HCT116 (cell line): ENCODE measurements at regions not wholly inside any gene's neighbourhood (a gene's known extent, or its start where the extent isn't known, plus 50 kb on each side); places are given as distances from the start of the nearest gene placed in this dataset.

Experiments used
- ATAC-seq: fragments of 200-7000 bp; cut with Tn5 transposase; 2 replicates; pipeline ENCODE4 v1.9.1; 2020; ENCODE audit warnings: mild to moderate bottlenecking, moderate library complexity
- BruUV-seq: library from RNA; stranded (reverse); fragments of 400-500 nt; replicated peaks from 2 replicates; lab custom pipeline; 2021; lab: Mats Ljungman, UMichigan
- CTCF ChIA-PET: fragments of 300-600 bp; sonication (Branson Sonifier 250); formaldehyde crosslinking; loops from one replicate; lab custom pipeline; 2021; ENCODE audit warnings: antibody characterized with exemption; lab: Charles Lee
- POLR2A ChIA-PET: fragments of 300-600, 350-600 bp; sonication (Branson Sonifier 250); formaldehyde crosslinking; loops from one replicate; lab custom pipeline; 2021; ENCODE audit warnings: antibody characterized with exemption; lab: Charles Lee
- RAD21 ChIA-PET, 2 experiments: fragments of 300-600 bp; sonication (Branson Sonifier 250); formaldehyde crosslinking; loops; one replicate each; lab custom pipeline; 2023; ENCODE audit warnings: low total read pairs in 2 of 2; ENCODE audit not compliant: uncharacterized antibody in 2 of 2, unreplicated experiment in 2 of 2, low non-redundant PET in 1 of 2; lab: Charles Lee
- DNase-seq: peaks from one replicate; pipeline ENCODE4 v3.0.0-alpha.2; 2010; ENCODE audit warnings: low read depth, low spot score
- H2AFZ ChIP-seq: fragments of 200-600 bp; shearing (Covaris generic), sonication (generic); 2 replicates; pipeline ENCODE4 v1.6.1; 2017; ENCODE audit warnings: low read depth, mixed run types, mixed read lengths, antibody characterized with exemption, low read length; ENCODE audit not compliant: poor library complexity, severe bottlenecking
- H3K27ac ChIP-seq: 2 replicates; pipeline ENCODE4 v1.5.1; 2012; ENCODE audit warnings: low read depth, low read length
- H3K27me3 ChIP-seq: fragments of 200-600 bp; sonication (generic); 2 replicates; pipeline ENCODE4 v1.6.1; 2016; ENCODE audit warnings: mixed run types, low read length, mixed read lengths; ENCODE audit not compliant: insufficient read depth
- H3K36me3 ChIP-seq, 2 experiments: fragments of 200-500 bp in 1 of 2; fragments of 200-600 bp in 1 of 2; sonication (Bioruptor generic) in 1 of 2; sonication (generic) in 1 of 2; 2 replicates each; pipeline versions ENCODE4 v1.5.1 to v1.6.1; 2014 to 2016; ENCODE audit warnings: low read length in 2 of 2, inconsistent platforms in 1 of 2, mixed read lengths in 1 of 2, mixed run types in 1 of 2; ENCODE audit not compliant: insufficient read depth in 2 of 2, control insufficient read depth in 1 of 2
- H3K4me1 ChIP-seq, 2 experiments: fragments of 200-600 bp in 1 of 2; sonication (generic) in 1 of 2; 2 replicates each; pipeline versions ENCODE4 v1.5.1 to v1.6.1; 2012 to 2017; ENCODE audit warnings: low read length in 2 of 2, inconsistent platforms in 1 of 2, mild to moderate bottlenecking in 1 of 2, mixed read lengths in 1 of 2, mixed run types in 1 of 2, moderate library complexity in 1 of 2; ENCODE audit not compliant: insufficient read depth in 2 of 2, control insufficient read depth in 1 of 2
- H3K4me2 ChIP-seq: fragments of 200-600 bp; sonication (generic); 2 replicates; pipeline ENCODE4 v1.6.1; 2017; ENCODE audit warnings: mixed run types, low read length, mixed read lengths
- H3K4me3 ChIP-seq, 2 experiments: fragments of 200-600 bp in 1 of 2; sonication (generic) in 1 of 2; replicated peaks in 1 of 2; 2 replicates each; pipeline ENCODE4 v1.5.1; 2011 to 2016; ENCODE audit warnings: low read length in 2 of 2, control low read depth in 1 of 2, low read depth in 1 of 2, mild to moderate bottlenecking in 1 of 2, mixed read lengths in 1 of 2, mixed run types in 1 of 2
- H3K79me2 ChIP-seq: fragments of 200-600 bp; sonication (generic); 2 replicates; pipeline ENCODE4 v1.6.1; 2017; ENCODE audit warnings: mild to moderate bottlenecking, mixed run types, low read length, moderate library complexity, mixed read lengths; ENCODE audit not compliant: insufficient read depth
- H3K9ac ChIP-seq: fragments of 200-600 bp; sonication (generic); 2 replicates; pipeline ENCODE4 v1.6.1; 2016; ENCODE audit warnings: low read length, mixed read lengths
- H3K9me2 ChIP-seq: fragments of 200-600 bp; sonication (generic), shearing (Covaris generic); 2 replicates; pipeline ENCODE4 v1.6.1; 2017; ENCODE audit warnings: mixed run types, mild to moderate bottlenecking, moderate library complexity; ENCODE audit not compliant: insufficient read depth
- H3K9me3 ChIP-seq, 2 experiments: fragments of 200-500 bp in 1 of 2; fragments of 200-600 bp in 1 of 2; sonication (Bioruptor generic) in 1 of 2; sonication (generic) in 1 of 2; 2 replicates each; pipeline ENCODE4 v1.6.1; 2014 to 2017; ENCODE audit warnings: low read length in 2 of 2, mixed read lengths in 2 of 2, inconsistent platforms in 1 of 2, low read depth in 1 of 2, mild to moderate bottlenecking in 1 of 2, mixed run types in 1 of 2, moderate library complexity in 1 of 2; ENCODE audit not compliant: control insufficient read depth in 1 of 2, insufficient read depth in 1 of 2
- H4K20me1 ChIP-seq: fragments of 200-600 bp; sonication (generic), shearing (Covaris generic); 2 replicates; pipeline ENCODE4 v1.6.1; 2017; ENCODE audit warnings: mixed run types, mild to moderate bottlenecking, moderate library complexity; ENCODE audit not compliant: insufficient read depth
- CBX3 ChIP-seq: IDR thresholded peaks from 2 replicates; pipeline ENCODE4 v1.6.1; 2012; ENCODE audit warnings: low read depth
- CTCF ChIP-seq, 3 experiments: fragments of 200-600 bp in 1 of 3; sonication (generic) in 1 of 3; IDR thresholded peaks in 2 of 3; conservative IDR thresholded peaks in 1 of 3; 2 replicates each; pipeline ENCODE4 v1.5.1; 2012 to 2017; ENCODE audit warnings: low read depth in 2 of 3, low read length in 2 of 3, antibody characterized with exemption in 1 of 3, borderline replicate concordance in 1 of 3, control low read depth in 1 of 3, mild to moderate bottlenecking in 1 of 3, mixed read lengths in 1 of 3, mixed run types in 1 of 3, moderate library complexity in 1 of 3; ENCODE audit not compliant: insufficient read depth in 1 of 3
- EGR1 ChIP-seq: IDR thresholded peaks from 2 replicates; pipeline ENCODE4 v1.6.1; 2012; ENCODE audit warnings: low read depth
- EZH2phosphoT487 ChIP-seq: fragments of 200-600 bp; IDR thresholded peaks from 2 replicates; pipeline ENCODE4 v1.6.1; 2018; ENCODE audit warnings: antibody characterized with exemption, borderline replicate concordance
- FOSL1 ChIP-seq: IDR thresholded peaks from 2 replicates; pipeline ENCODE4 v1.6.1; 2012; ENCODE audit warnings: low read depth
- MAX ChIP-seq: IDR thresholded peaks from 2 replicates; pipeline ENCODE4 v1.6.1; 2012
- POLR2AphosphoS5 ChIP-seq: IDR thresholded peaks from 2 replicates; pipeline ENCODE4 v1.6.1; 2011; ENCODE audit warnings: mild to moderate bottlenecking, low read depth, low read length, moderate library complexity
- RAD21 ChIP-seq: IDR thresholded peaks from 2 replicates; pipeline ENCODE4 v1.6.1; 2012; ENCODE audit warnings: low read depth, mild to moderate bottlenecking
- REST ChIP-seq: IDR thresholded peaks from 2 replicates; pipeline ENCODE4 v1.6.1; 2012; ENCODE audit warnings: low read depth
- SRF ChIP-seq: IDR thresholded peaks from 2 replicates; pipeline ENCODE4 v1.6.1; 2012; ENCODE audit warnings: low read depth
- TCF7L2 ChIP-seq: IDR thresholded peaks from 2 replicates; pipeline ENCODE4 v1.7.0; 2011; ENCODE audit warnings: borderline replicate concordance, inconsistent platforms; ENCODE audit not compliant: insufficient read depth, insufficient read length; ENCODE audit errors: extremely low read depth
- ZFX ChIP-seq: fragments of 450-650 bp; IDR thresholded peaks from 2 replicates; pipeline ENCODE4 v1.6.1; 2017
- intact Hi-C: fragments of 100-400 bp; cut with micrococcal nuclease; formaldehyde crosslinking; loops from 2 replicates; pipeline ENCODE4 v1.10.0; 2022

GRCh38 chr3:55405436-55405835, 81.7 kb downstream of the WNT5A start:
- no peaks in the 10 kb centered on the region for H4K20me1 ChIP-seq
- H3K4me3 ChIP-seq, result no peak overlapping the region
- H3K4me2 ChIP-seq, result no peak overlapping the region
- H3K79me2 ChIP-seq, result no peaks in the 10 kb centered on the region
- no peaks in the 10 kb centered on the region for H3K27me3 ChIP-seq
- no peaks in the 10 kb centered on the region for H3K36me3 ChIP-seq
- intact Hi-C loops, result no loop called here
- POLR2A ChIA-PET, result no interaction called here
- RAD21 ChIA-PET, result no interaction called here
- no peak for DNase-seq
- CTCF ChIA-PET, result no interaction called here
- no peak overlapping the region for H2AFZ ChIP-seq
- no TSS peak for BruUV-seq
- no peak overlapping the region for H3K27ac ChIP-seq
- no peak for ATAC-seq
- H3K9me3 ChIP-seq, result peaks cover 8 to 17% of the 10 kb centered on the region in 2 experiments; a peak in 2 of 4 replicates
- H3K9me2 ChIP-seq, result no peaks in the 10 kb centered on the region
- H3K4me1 ChIP-seq, result no peaks in the 10 kb centered on the region
- H3K9ac ChIP-seq, result no peak overlapping the region
- no peak for TF ChIP-seq ZFX
- no peak for TF ChIP-seq FOSL1
- no peak for TF ChIP-seq REST
- TF ChIP-seq TCF7L2, result no peak
- no peak for TF ChIP-seq POLR2AphosphoS5
- no peak for TF ChIP-seq SRF
- TF ChIP-seq RAD21, result no peak
- TF ChIP-seq EGR1, result no peak
- no peak for TF ChIP-seq CTCF (IDR thresholded peaks at IDR 0.05 in 2 of 3, conservative IDR thresholded peaks at IDR 0.05 in 1 of 3; ENCODE audit: borderline replicate concordance in 1 of 3, insufficient read depth in 1 of 3, low read depth in 2 of 3, low read length in 2 of 3)
- no peak for TF ChIP-seq EZH2phosphoT487
- no peak for TF ChIP-seq CBX3
- no peak for TF ChIP-seq MAX
